Head of caudate nucleus (tissue), 42 donors: ENCODE measurements at regions not wholly inside any gene's neighbourhood (a gene's known extent, or its start where the extent isn't known, plus 50 kb on each side); places are given as distances from the start of the nearest gene placed in this dataset.
A peak's percentile ranks its signal among the peaks of the same experiment; 100 is the strongest.
"Not testable (repeated sequence)": the region's sequence is repeated elsewhere in the genome, so short reads cannot be mapped to it uniquely, and the experiment has no call there.

Experiments used
- DNase-seq, 42 donors: peaks; one replicate each; pipeline versions ENCODE4 v3.0.0 to v3.0.0-alpha.2; 2020 to 2021; ENCODE audit warnings: mixed read lengths in 7 of 42
- intact Hi-C: fragments of 100-400 bp; cut with DNase I; formaldehyde crosslinking; loops from one replicate; pipeline ENCODE4 v1.15.0; 2022

GRCh38 chrY:7996726-7997125 lies 1085.2 kb upstream of the AMELY start:
- intact Hi-C loops = no loop called here
- no peak for DNase-seq

DNA sequence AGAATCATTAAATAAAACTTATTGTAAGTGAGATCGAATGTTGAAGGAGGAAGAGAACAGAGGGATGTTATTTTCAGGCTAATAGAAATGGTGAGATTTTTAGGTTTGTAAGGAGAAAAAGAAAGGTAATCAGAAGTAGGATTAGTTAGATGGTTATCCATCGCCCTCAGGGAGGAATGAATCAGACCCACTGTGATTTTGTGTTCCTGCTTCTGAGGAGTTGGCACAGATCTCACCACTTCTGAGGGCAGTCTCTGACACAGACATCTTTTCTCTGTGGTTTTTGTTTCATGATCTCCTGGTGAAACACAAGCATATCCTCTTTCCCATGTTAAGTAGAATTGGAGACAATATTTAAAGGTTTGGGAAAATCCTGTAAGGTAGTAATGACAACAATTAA lies 1083.2 kb upstream of the AMELY start:
- intact Hi-C loops, DNase-seq: not testable (repeated sequence)

DNA sequence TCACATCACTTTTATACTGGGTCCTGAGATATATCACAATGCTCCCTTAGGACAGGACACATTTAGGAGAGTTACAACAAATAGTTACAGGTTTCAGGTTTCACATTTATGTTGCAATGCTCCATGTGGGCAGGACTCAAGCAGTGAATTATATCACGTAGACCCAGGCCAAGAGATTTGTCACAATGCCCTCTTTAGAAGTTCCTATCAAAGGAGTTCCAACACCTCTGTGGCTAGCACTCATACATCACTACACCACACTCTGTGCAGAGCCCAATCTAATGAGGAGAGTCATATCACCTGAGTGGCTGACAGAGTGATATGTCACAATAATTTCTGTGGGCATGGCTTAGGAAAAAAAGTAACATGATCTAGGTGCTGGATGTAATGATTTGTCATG lies 1068.2 kb upstream of the AMELY start:
- no peak for DNase-seq
- intact Hi-C loops = no loop called here

DNA sequence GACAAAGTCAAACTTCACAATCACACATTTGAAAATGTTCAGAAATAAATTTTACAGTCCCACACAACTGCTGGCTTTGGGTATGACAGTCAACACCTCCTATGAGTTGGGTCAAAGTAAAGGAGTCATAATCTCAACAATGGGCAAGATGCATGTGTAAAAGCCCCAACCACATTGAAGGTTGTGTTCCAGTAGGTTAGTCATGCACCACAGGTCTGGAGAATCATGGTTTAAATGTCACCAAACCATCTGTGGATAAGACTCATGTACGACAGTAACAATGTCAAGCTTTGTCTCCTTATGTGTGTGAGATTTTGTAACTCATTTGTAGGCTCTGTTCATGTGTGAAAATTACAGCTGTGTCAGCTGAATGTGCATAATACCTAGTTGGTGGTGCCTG lies 1065.7 kb upstream of the AMELY start:
- DNase-seq = no peak
- intact Hi-C loops = no loop called here

DNA sequence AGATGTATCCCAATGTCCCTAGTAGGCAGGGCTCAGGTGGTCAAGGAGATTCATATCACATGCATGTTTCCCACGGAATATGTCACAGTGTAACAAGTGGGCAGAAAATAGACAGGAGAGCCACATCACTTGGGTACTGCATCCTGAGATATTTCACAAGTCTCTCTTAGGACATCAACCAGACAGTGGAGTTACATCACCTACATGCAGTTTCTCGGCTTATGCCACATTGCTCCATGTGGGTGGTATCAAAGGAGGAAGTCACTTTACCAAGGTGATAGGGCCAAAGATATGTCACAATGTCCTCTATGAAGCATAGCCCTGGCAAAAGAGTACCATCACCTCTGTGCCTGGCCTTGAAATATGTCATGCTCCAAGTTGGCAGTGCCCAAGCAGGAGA lies 1056.7 kb upstream of the AMELY start:
- intact Hi-C loops = no loop called here

GRCh38 chrY:7966916-7967315 lies 1055.4 kb upstream of the AMELY start:
- no peak for DNase-seq
- intact Hi-C loops = no loop called here

More for the DNA sequence above, 1056.7 kb upstream of the AMELY start:
- no peak for DNase-seq

DNA sequence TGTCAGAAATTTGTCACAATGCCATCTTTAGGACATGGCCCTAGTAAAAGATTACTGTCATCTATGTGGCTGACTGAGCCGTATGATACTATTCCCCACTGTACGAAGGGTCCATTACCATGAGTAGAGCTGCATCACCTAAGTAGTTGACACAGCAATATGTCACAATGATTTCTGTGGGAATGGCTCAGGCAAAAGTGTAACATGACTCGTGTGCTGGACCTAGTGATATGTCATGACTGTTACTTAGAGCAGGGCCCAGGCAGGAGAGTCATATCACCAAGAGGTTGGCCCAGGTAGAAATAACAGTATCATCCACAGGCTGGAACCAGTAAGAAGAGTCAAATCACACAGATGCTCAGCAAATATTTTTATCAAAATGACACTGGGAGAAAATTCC lies 1051.8 kb upstream of the AMELY start:
- intact Hi-C loops = no loop called here
- no peak for DNase-seq

DNA sequence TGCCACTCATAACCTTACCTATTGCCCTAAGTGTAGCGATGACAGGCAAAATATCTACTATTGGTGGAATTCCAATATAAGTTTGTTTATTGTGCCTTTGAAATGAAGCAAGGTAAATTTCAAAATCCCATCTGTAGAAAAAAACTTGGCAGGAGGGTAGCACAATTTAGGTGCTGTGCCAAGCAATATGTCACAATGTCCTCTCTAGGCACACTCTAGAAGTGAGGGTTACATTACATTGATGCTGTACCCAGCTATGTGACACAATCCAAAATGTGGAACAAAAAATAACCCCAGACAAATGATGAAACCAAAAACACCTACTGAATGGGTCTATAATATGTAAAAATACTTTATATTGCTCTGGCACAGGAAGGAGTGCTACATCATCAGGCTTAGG lies 1050.8 kb upstream of the AMELY start:
- intact Hi-C loops = no loop called here
- DNase-seq = no peak

DNA sequence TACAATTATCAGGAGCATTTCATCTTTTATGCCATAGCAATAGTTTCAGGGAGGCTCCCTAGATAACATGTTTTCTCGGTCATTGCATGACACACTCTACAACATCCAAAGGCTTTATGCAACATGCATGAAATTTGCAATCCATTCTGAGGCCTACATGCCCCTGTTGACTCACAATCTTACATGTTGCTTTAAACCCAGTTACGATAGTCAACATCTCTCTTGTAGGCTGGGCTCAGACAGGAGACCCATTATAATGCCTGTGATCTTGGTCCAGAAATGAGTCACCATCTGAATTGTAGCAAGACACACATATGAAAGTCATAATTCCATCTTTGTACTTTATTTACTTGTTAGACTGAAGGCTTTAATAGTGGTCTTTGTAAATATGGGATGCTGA lies 1050.3 kb upstream of the AMELY start:
- no peak for DNase-seq
- intact Hi-C loops = no loop called here

GRCh38 chrY:7957773-7958172 lies 1046.2 kb upstream of the AMELY start:
- intact Hi-C loops = no loop called here
- DNase-seq = no peak

DNA sequence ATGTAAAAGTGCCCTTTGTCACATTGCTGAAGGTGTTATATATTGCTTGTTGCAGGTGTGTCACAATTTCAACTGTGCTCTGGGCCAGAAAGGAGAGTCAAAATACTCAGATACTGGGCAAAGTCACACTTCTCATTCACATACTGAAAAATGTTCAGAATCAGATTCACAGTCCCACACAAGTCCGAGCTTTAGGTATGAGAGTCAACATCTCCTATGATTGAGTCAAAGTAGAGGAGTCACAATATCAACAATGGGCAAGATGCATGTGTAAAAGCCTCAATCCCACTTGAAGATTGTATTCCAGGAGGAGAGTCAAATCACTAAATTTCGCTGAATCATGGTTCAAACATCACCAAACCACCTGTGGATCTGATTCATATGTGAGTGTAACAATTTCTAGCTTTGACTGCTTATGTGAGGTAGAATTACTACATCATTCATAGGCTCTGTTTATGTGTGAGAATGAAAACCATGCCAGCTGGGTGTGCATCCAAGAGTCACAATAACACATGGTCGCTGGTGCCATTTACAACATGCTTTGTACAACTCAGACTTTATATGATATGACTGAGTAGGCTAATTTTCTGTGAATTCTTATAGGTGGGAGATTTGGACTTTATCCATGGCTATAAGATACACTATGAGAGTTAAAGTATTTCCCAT lies 1039.8 kb upstream of the AMELY start:
- intact Hi-C loops = no loop called here
- no peak for DNase-seq

GRCh38 chrY:7944135-7944534 lies 1032.6 kb upstream of the AMELY start:
- intact Hi-C loops = no loop called here
- DNase-seq = no peak

GRCh38 chrY:7942711-7943110 lies 1031.2 kb upstream of the AMELY start:
- DNase-seq = no peak
- intact Hi-C loops = no loop called here

DNA sequence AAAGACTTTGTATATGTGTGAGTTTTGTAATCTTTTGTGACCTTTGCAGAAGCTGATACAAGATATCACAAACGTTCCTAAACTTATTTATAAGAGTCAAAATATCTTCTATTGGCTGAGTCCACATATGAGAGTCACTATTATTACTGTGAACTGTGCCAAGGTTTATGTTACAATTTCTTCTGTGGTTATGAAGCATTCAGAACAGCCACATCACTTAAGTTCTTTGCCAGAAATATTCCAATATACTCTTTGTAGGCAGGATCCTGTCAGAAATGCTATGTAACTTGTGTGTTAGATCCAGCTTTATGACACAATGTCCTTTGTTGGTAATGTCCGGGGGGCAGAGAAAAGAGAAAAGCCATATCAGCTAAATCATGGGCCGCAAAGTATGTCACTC lies 1030.3 kb upstream of the AMELY start:
- DNase-seq = no peak
- intact Hi-C loops = no loop called here

GRCh38 chrY:7938982-7939718 lies 1027.6 kb upstream of the AMELY start:
- intact Hi-C loops = no loop called here
- no peak for DNase-seq

DNA sequence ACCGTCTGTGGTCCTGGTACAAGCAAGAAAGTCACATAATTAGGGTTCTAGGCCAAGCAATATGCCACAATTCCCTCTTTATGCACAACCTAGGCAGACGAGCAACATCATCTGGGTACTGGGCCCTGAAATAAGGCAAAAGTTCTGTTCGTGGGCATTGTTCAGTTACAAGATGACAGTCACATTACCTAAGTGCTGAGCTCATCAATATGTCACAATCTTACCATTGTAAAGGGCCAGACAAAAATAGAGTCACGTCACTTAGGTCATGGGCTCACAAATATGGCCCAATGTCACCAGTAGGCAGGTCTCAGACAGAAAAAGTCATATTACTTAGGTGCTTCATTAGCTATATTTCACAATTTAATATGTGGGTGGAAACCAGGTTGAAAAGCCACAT lies 1025.3 kb upstream of the AMELY start:
- intact Hi-C loops = no loop called here

DNA sequence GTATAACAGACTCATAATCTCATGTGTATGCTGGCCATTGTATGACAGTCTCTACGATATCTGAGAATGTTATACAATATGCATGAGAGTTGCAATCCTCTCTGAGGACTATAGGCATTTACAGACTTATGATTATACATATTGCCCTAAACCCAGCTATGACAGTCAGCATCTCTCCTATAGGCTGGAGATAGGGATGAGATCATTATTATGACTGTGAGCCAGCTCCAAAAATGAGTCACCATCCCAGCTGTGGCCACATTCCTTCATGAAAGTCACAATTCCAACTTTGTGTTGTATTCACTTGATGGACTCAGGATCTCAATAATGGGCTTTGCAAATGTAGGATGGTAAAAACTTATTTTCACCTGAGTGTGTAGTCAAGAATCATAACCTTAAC lies 1024.5 kb upstream of the AMELY start:
- intact Hi-C loops = no loop called here
- DNase-seq = peak in 4 of 42 donors; percentile 1 to 41 (median 21)

More for the DNA sequence above, 1025.3 kb upstream of the AMELY start:
- no peak for DNase-seq

GRCh38 chrY:7935606-7936005 lies 1024.1 kb upstream of the AMELY start:
- intact Hi-C loops = no loop called here
- DNase-seq = no peak

GRCh38 chrY:7932424-7932823 lies 1020.9 kb upstream of the AMELY start:
- intact Hi-C loops = no loop called here
- no peak for DNase-seq

DNA sequence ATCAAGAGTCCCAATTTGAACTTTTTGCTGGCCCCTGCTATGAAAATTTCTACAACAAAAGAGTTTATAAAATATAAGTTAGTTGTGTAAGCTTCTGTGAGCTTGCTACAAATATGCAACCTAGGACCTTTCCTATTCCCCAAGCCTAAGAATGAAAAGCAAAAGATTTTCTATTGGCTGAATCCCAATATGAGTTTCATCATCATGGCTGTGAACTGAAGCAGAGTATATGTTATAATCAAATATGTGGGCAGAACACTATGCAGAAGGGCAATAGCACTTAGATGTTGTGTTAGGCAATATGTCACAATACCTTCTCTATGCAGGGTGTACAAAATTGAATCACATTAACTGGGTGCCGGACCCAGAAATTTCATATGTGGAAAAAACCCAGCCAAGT lies 1018.3 kb upstream of the AMELY start:
- intact Hi-C loops = no loop called here
- no peak for DNase-seq

DNA sequence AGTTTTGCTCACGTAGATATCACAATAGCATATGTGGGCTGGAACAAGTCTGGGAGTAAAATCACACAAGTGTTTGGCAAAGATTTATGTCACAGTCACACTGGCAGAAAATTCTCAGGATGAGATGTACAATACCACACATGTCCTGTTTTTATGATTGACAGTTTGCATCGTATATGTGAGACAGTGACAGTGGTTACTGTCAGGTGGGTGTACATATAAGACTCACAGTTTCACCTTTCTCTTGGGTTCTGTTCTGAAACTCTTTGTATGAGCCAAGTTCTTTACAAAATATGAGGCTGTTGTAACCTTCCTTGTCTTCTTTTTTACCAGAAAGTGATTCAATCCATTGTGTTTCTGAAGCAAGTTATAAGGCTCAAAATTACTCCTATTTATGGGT lies 1012.5 kb upstream of the AMELY start:
- DNase-seq = no peak
- intact Hi-C loops = no loop called here
